ENCODE measurements at regions not wholly inside any gene's neighbourhood (a gene's known extent, or its start where the extent isn't known, plus 50 kb on each side); places are given as distances from the start of the nearest gene placed in this dataset.
"Not testable (repeated sequence)": the region's sequence is repeated elsewhere in the genome, so short reads cannot be mapped to it uniquely, and the experiment has no call there.

DNA sequence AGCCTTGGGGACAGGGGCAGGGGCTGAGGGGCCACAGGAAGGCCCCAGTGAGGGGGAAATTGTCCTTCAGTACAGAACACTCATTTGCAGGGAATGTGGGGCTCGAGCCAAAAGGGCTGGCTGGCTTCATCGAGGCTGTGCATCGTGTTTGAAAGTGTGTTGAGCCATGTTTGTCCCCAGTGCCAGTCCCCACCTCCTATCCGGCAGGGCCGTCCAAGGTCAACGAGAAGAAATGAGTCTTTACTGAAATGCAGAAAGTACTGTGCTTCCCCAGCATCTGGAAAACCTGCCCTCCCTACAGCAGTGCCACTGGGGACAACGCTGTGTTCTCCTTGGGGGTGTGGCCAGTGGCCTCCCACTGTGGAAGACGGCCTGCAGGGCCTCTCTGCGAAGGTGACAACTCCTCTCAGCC is 214.1 kb downstream of the KLF6 start:
- H3K27ac ChIP-seq (ENCODE audit: low read length): peak overlapping the region; percentile 15
- no peaks in the 10 kb centered on the region for H3K27me3 ChIP-seq (ENCODE audit: control insufficient read depth, insufficient read depth)
- WGBS: 36% methylated on average over 9 of the region's 9 CpGs
- H3K4me3 ChIP-seq (ENCODE audit: low read length): no peak overlapping the region
- DNase-seq (peak; percentile 52 to 77 (median 66)), ATAC-seq (peak; percentile 61 to 74)
- intact Hi-C loops (cut with DNase I): no loop called here
- peaks cover 8% of the 10 kb centered on the region for H3K4me1 ChIP-seq (ENCODE audit: control insufficient read depth, insufficient read depth, low read length)
- H3K9me3 ChIP-seq (ENCODE audit: control insufficient read depth, low read length): no peaks in the 10 kb centered on the region

DNA sequence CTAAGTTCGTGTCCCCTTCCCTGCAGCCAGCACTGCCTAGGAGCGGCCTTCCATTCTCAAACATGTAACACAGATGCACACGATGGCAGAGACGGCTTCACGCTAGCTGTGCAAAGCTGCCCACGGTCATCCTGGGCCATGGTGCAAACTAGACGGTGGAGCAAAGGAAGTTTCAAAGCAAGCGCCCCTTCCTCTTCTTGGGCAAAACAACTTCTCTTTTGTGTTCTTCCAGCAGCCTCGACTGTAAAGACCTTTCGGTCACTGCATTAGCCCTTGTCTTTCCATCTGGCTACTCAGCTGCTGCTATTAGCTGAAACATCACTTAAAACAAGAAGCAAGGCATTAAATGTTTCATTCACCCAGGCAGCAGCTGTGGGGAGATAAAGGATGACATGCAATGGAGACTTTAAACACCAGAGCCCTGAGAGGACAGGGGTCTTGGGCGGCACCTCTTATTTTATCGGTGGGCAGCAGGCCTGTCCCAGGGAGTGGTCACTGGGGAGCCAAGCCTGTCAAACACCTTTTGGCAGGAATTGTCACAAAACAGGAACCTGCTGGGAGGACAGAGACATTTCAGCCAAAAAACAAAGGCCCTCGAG is 214.8 kb downstream of the KLF6 start:
- DNase-seq (no peak), ATAC-seq (no peak)
- no peaks in the 10 kb centered on the region for H3K9me3 ChIP-seq (ENCODE audit: control insufficient read depth, low read length)
- no peaks in the 10 kb centered on the region for H3K27me3 ChIP-seq (ENCODE audit: control insufficient read depth, insufficient read depth)
- H3K4me1 ChIP-seq (ENCODE audit: control insufficient read depth, insufficient read depth, low read length): peaks cover 8% of the 10 kb centered on the region
- WGBS: 73% methylated on average over 13 of the region's 13 CpGs
- intact Hi-C loops (cut with DNase I): no loop called here
- H3K4me3 ChIP-seq (ENCODE audit: low read length): no peak overlapping the region
- H3K27ac ChIP-seq (ENCODE audit: low read length): peak overlapping the region; percentile 15

DNA sequence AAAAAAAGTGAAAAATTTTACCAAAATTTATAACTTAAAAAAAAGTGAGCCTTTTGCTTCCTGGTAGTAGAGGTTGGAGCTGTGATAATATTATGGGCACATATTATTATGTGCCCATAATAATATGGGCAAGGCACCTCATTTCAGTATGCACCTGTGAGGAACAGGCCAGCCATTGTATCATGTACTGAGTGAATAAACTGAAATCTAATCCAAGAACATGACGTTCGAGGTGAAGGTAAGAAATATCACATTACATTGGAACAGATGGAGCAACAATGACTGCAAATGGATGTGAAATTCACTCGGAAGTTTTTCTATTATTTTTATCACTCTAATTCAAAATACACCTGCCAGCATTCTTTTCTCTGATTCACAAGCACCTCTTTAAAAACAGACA is 216.0 kb downstream of the KLF6 start:
- DNase-seq (no peak), ATAC-seq (no peak)
- no peak overlapping the region for H3K27ac ChIP-seq (ENCODE audit: low read length)
- no peak overlapping the region for H3K4me3 ChIP-seq (ENCODE audit: low read length)
- peaks cover 8% of the 10 kb centered on the region for H3K4me1 ChIP-seq (ENCODE audit: control insufficient read depth, insufficient read depth, low read length)
- H3K9me3 ChIP-seq (ENCODE audit: control insufficient read depth, low read length): no peaks in the 10 kb centered on the region
- H3K27me3 ChIP-seq (ENCODE audit: control insufficient read depth, insufficient read depth): no peaks in the 10 kb centered on the region
- intact Hi-C loops (cut with DNase I): no loop called here
- 75% methylated on average over 3 of the region's 3 CpGs for WGBS

DNA sequence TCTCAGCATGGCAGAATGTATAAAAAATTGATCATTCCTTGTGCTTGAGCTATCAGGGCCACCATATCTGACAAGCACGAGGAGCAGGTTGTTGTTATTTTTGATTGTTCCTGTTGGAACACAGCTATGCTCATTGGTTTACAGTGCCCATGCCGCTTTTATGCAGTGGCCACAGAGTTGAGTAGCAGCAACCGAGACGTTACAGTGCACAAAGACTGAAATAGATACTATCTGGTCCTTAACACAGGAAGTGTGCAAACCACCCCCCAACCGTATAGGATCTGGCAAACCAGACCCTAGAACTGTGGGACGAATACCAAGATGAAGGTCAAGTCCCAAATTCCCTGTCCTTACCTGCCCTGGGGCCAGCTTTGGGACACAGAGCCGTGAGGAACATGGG is 216.6 kb downstream of the KLF6 start:
- no peak overlapping the region for H3K4me3 ChIP-seq (ENCODE audit: low read length)
- no peak for DNase-seq
- no peak for ATAC-seq
- H3K27ac ChIP-seq (ENCODE audit: low read length): no peak overlapping the region
- no peaks in the 10 kb centered on the region for H3K9me3 ChIP-seq (ENCODE audit: control insufficient read depth, low read length)
- 76% methylated on average over 7 of the region's 7 CpGs for WGBS
- intact Hi-C loops (cut with DNase I): no loop called here
- peaks cover 8% of the 10 kb centered on the region for H3K4me1 ChIP-seq (ENCODE audit: control insufficient read depth, insufficient read depth, low read length)
- H3K27me3 ChIP-seq (ENCODE audit: control insufficient read depth, insufficient read depth): no peaks in the 10 kb centered on the region

DNA sequence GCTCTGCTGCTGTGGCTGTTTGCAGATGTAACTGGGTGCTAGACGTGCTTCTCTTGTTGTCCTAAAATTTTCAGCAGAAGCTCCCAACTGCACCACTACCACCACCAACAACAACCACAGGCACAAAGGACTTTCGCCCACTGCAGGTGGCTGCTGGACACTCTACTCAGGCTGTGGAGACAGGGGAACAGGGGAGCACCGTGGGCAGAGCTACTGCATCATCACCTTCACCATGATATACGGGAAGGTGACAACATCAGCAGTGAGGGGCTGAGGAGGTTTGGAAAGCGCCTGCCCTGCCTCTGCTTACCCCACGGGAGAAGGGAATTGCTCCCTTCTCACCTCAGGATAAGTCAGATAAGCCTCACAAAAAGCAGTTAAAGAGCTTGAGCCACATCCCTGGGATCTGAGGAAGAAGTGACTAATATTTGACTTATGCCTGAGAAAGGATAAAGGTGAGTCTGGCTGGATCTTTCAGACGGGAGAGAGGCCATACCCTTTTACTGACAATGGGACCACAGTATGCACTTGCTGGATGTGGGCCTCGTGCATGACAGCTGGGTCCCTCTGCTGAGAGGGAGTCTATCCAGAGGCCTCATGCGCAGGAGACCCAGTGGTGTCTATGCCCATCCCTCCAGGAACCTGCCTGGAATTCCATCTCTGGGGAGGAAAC is 217.6 kb downstream of the KLF6 start:
- Histone ChIP-seq H3K27me3 (ENCODE audit: control insufficient read depth, insufficient read depth) (no peaks in the 10 kb centered on the region), H3K9me3 (ENCODE audit: control insufficient read depth, low read length) (no peaks in the 10 kb centered on the region), H3K27ac (ENCODE audit: low read length) (no peak overlapping the region), H3K4me3 (ENCODE audit: low read length) (no peak overlapping the region), H3K4me1 (ENCODE audit: control insufficient read depth, insufficient read depth, low read length) (peaks cover 8% of the 10 kb centered on the region)
- 85% methylated on average over 9 of the region's 9 CpGs for WGBS
- intact Hi-C loops (cut with DNase I): no loop called here
- DNase-seq (no peak), ATAC-seq (no peak)

DNA sequence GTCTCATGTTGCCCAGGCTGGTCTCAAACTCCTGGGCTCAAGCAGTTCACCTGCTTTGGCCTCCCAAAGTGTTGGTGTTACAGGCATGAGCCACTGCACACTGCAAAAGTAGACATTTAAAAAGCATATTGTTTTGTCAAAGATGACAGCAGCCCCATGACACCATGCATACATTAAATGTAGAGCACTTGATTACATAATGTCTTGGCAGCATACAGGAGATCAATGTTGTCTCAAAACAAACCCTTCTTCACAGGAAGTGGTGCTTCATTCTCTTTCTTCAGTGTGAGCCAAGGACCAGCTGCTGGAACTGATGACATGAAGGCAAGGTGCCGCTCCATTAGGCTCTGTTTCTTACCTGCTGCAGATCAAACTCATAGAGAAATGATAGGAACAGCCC is 218.4 kb downstream of the KLF6 start:
- Histone ChIP-seq H3K4me3 (ENCODE audit: low read length) (no peak overlapping the region), H3K4me1 (ENCODE audit: control insufficient read depth, insufficient read depth, low read length) (peaks cover 8% of the 10 kb centered on the region), H3K27me3 (ENCODE audit: control insufficient read depth, insufficient read depth) (no peaks in the 10 kb centered on the region), H3K9me3 (ENCODE audit: control insufficient read depth, low read length) (no peaks in the 10 kb centered on the region), H3K27ac (ENCODE audit: low read length) (no peak overlapping the region)
- no peak for ATAC-seq
- no peak for DNase-seq
- WGBS: 89% methylated on average over 1 of the region's 1 CpG
- intact Hi-C loops (cut with DNase I): no loop called here

DNA sequence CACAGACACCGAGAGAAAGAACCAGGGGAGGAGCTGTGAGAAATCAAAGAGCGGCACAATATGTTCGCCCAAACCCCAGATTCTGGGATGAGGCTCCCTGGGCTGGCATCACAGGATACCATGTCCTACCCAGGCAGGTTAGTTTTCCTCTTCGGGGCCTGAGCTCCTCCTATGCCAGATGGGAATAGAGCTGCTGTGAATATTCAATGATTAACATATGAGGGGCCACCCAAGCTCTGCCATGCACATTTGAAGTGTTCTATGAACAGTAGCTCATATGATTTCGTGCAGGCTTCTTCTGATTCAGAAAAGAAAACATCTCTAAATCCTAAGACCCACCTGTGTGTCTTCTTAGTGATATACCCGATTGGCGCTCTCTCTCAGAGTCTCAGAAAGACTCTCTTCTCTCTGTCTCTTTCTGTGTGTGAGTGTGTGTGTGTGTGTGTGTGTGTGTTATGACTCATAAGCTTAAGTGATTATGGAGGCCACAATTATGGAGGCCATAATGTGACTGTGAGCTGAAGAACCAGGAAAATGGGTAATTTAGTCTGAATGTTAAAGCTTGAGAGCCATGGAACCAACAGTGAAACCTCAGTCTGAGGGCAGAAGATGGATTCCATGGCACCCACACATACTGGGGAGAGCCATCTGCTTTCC is 220.5 kb downstream of the KLF6 start:
- Histone ChIP-seq H3K27me3 (ENCODE audit: control insufficient read depth, insufficient read depth) (no peaks in the 10 kb centered on the region), H3K4me1 (ENCODE audit: control insufficient read depth, insufficient read depth, low read length) (no peaks in the 10 kb centered on the region), H3K27ac (ENCODE audit: low read length) (no peak overlapping the region), H3K4me3 (ENCODE audit: low read length) (no peak overlapping the region), H3K9me3 (ENCODE audit: control insufficient read depth, low read length) (no peaks in the 10 kb centered on the region)
- ATAC-seq (no peak), DNase-seq (no peak)
- WGBS: 96% methylated on average over 7 of the region's 7 CpGs
- intact Hi-C loops (cut with DNase I): no loop called here

GRCh38 chr10:3563298-3563697 is 221.7 kb downstream of the KLF6 start:
- H3K4me3 ChIP-seq (ENCODE audit: low read length): no peak overlapping the region
- DNase-seq (no peak), ATAC-seq (no peak)
- H3K27me3 ChIP-seq (ENCODE audit: control insufficient read depth, insufficient read depth): no peaks in the 10 kb centered on the region
- intact Hi-C loops (cut with DNase I): no loop called here
- no peaks in the 10 kb centered on the region for H3K9me3 ChIP-seq (ENCODE audit: control insufficient read depth, low read length)
- H3K27ac ChIP-seq (ENCODE audit: low read length): no peak overlapping the region
- 96% methylated on average over 3 of the region's 3 CpGs for WGBS
- no peaks in the 10 kb centered on the region for H3K4me1 ChIP-seq (ENCODE audit: control insufficient read depth, insufficient read depth, low read length)

DNA sequence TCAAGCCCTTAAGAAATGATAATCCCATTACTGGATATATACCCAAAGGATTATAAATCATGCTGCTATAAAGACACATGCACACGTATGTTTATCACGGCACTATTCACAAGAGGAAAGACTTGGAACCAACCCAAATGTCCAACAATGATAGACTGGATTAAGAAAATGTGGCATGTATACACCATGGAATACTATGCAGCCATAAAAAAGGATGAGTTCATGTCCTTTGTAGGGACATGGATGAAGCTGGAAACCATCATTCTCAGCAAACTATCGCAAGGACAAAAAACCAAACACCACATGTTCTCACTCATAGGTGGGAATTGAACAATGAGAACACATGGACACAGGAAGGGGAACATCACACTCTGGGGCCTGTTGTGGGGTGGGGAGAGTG is 224.4 kb downstream of the KLF6 start:
- H3K27ac ChIP-seq (ENCODE audit: low read length); ATAC-seq; H3K9me3 ChIP-seq (ENCODE audit: control insufficient read depth, low read length); DNase-seq; H3K4me1 ChIP-seq (ENCODE audit: control insufficient read depth, insufficient read depth, low read length); H3K27me3 ChIP-seq (ENCODE audit: control insufficient read depth, insufficient read depth); intact Hi-C loops (cut with DNase I); H3K4me3 ChIP-seq (ENCODE audit: low read length): not testable (repeated sequence)
- 81% methylated on average over 2 of the region's 3 CpGs for WGBS

- Histone ChIP-seq H3K4me1 (ENCODE audit: control insufficient read depth, insufficient read depth, low read length) (no peaks in the 10 kb centered on the region), H3K4me3 (ENCODE audit: low read length) (no peak overlapping the region), H3K9me3 (ENCODE audit: control insufficient read depth, low read length) (no peaks in the 10 kb centered on the region), H3K27ac (ENCODE audit: low read length) (no peak overlapping the region), H3K27me3 (ENCODE audit: control insufficient read depth, insufficient read depth) (no peaks in the 10 kb centered on the region)
- DNase-seq (no peak), ATAC-seq (no peak)
- WGBS: 87% methylated on average over 3 of the region's 3 CpGs
- intact Hi-C loops (cut with DNase I): no loop called here
These were observed 225.5 kb downstream of the KLF6 start for GRCh38 chr10:3559527-3559926.

GRCh38 chr10:3559011-3559410 is 226.0 kb downstream of the KLF6 start:
- H3K4me1 ChIP-seq (ENCODE audit: control insufficient read depth, insufficient read depth, low read length): no peaks in the 10 kb centered on the region
- H3K27me3 ChIP-seq (ENCODE audit: control insufficient read depth, insufficient read depth): no peaks in the 10 kb centered on the region
- no peak for ATAC-seq
- H3K9me3 ChIP-seq (ENCODE audit: control insufficient read depth, low read length): no peaks in the 10 kb centered on the region
- no peak overlapping the region for H3K27ac ChIP-seq (ENCODE audit: low read length)
- intact Hi-C loops (cut with DNase I): no loop called here
- 93% methylated on average over 2 of the region's 2 CpGs for WGBS
- H3K4me3 ChIP-seq (ENCODE audit: low read length): no peak overlapping the region
- DNase-seq: no peak
